HepG2 (cell line): ENCODE measurements at regions not wholly inside any gene's neighbourhood (a gene's known extent, or its start where the extent isn't known, plus 50 kb on each side); places are given as distances from the start of the nearest gene placed in this dataset.
A peak's percentile ranks its signal among the peaks of the same experiment; 100 is the strongest.

Experiments used
- DNMT1 ChIP-seq: sonication (generic); formaldehyde crosslinking; IDR thresholded peaks from 2 replicates; pipeline ENCODE4 v1.5.1; 2020; ENCODE audit warnings: mild to moderate bottlenecking, missing genetic modification reagents
- EP300 ChIP-seq, 3 experiments: sonication (generic) in 1 of 3; formaldehyde crosslinking in 1 of 3; IDR thresholded peaks; 2 replicates each; pipeline versions ENCODE4 v1.5.1 to v1.6.1; 2011 to 2020; ENCODE audit warnings: low read depth in 2 of 3, low read length in 2 of 3, borderline replicate concordance in 1 of 3, improper control_type of control experiment in 1 of 3, mild to moderate bottlenecking in 1 of 3, missing genetic modification reagents in 1 of 3, moderate library complexity in 1 of 3
- HDAC2 ChIP-seq: sonication (generic); formaldehyde crosslinking; IDR thresholded peaks from 2 replicates; pipeline ENCODE4 v1.4.0; 2020; ENCODE audit warnings: missing genetic modification reagents
- IKZF1 ChIP-seq: fragments of 450-650 bp; IDR thresholded peaks from 2 replicates; pipeline ENCODE4 v1.7.1; 2016
- MED13 ChIP-seq: sonication (generic); formaldehyde crosslinking; IDR thresholded peaks from 2 replicates; pipeline ENCODE4 v1.5.0; 2020; ENCODE audit warnings: missing genetic modification reagents
- MLLT10 ChIP-seq: sonication (generic); formaldehyde crosslinking; IDR thresholded peaks from 2 replicates; pipeline ENCODE4 v1.4.0; 2020; ENCODE audit warnings: missing genetic modification reagents
- NAIF1 ChIP-seq: sonication (generic); formaldehyde crosslinking; IDR thresholded peaks from 2 replicates; pipeline ENCODE4 v1.5.0; 2020; ENCODE audit warnings: mild to moderate bottlenecking, missing genetic modification reagents, borderline replicate concordance
- NR2F1 ChIP-seq, 2 experiments: fragments of 450-650 bp in 1 of 2; formaldehyde crosslinking in 1 of 2; IDR thresholded peaks; 2 replicates each; pipeline versions ENCODE4 v1.5.0 to v1.6.1; 2016 to 2020; ENCODE audit warnings: mild to moderate bottlenecking in 1 of 2, missing compliant biosample characterization in 1 of 2, missing genetic modification reagents in 1 of 2, moderate library complexity in 1 of 2
- ZBTB26 ChIP-seq: IDR thresholded peaks from 2 replicates; pipeline ENCODE4 v1.6.1; 2016; ENCODE audit warnings: missing compliant biosample characterization, missing genetic modification reagents, borderline replicate concordance
- ZBTB7A ChIP-seq: sonication (generic); formaldehyde crosslinking; IDR thresholded peaks from 2 replicates; pipeline ENCODE4 v1.8.0; 2022; ENCODE audit warnings: mild to moderate bottlenecking, missing genetic modification reagents
- ZFP62 ChIP-seq: sonication (generic); formaldehyde crosslinking; IDR thresholded peaks from 2 replicates; pipeline ENCODE4 v1.4.0; 2020; ENCODE audit warnings: missing genetic modification reagents
- ZFX ChIP-seq: sonication (generic); formaldehyde crosslinking; IDR thresholded peaks from 2 replicates; pipeline ENCODE4 v1.4.0; 2020; ENCODE audit warnings: mild to moderate bottlenecking, low read depth, missing genetic modification reagents, moderate library complexity
- ZNF232 ChIP-seq: sonication (generic); formaldehyde crosslinking; IDR thresholded peaks from 2 replicates; pipeline ENCODE4 v1.4.0; 2020; ENCODE audit warnings: missing genetic modification reagents, borderline replicate concordance
- ZNF264 ChIP-seq: sonication (generic); formaldehyde crosslinking; IDR thresholded peaks from 2 replicates; pipeline ENCODE4 v1.4.0; 2020; ENCODE audit warnings: missing genetic modification reagents
- ZNF281 ChIP-seq: sonication (generic); formaldehyde crosslinking; IDR thresholded peaks from 2 replicates; pipeline ENCODE4 v1.4.0; 2020; ENCODE audit warnings: missing genetic modification reagents, borderline replicate concordance
- ZNF282 ChIP-seq: fragments of 450-650 bp; IDR thresholded peaks from 2 replicates; pipeline ENCODE4 v1.6.1; 2018; ENCODE audit not compliant: partially characterized antibody
- TF ChIP-seq, protein P1 (sequence below): sonication (generic); formaldehyde crosslinking; IDR thresholded peaks from 2 replicates; pipeline ENCODE4 v1.8.0; 2022; ENCODE audit warnings: missing genetic modification reagents, mild to moderate bottlenecking, inconsistent platforms, borderline replicate concordance
- TF ChIP-seq, protein P2 (sequence below): sonication (generic); formaldehyde crosslinking; IDR thresholded peaks from 2 replicates; pipeline ENCODE4 v1.8.0; 2022; ENCODE audit warnings: mild to moderate bottlenecking, missing genetic modification reagents; ENCODE audit not compliant: insufficient replicate concordance
- TF ChIP-seq, protein P3 (sequence below): sonication (generic); formaldehyde crosslinking; IDR thresholded peaks from 2 replicates; pipeline ENCODE4 v1.5.0; 2020; ENCODE audit warnings: missing genetic modification reagents

DNA sequence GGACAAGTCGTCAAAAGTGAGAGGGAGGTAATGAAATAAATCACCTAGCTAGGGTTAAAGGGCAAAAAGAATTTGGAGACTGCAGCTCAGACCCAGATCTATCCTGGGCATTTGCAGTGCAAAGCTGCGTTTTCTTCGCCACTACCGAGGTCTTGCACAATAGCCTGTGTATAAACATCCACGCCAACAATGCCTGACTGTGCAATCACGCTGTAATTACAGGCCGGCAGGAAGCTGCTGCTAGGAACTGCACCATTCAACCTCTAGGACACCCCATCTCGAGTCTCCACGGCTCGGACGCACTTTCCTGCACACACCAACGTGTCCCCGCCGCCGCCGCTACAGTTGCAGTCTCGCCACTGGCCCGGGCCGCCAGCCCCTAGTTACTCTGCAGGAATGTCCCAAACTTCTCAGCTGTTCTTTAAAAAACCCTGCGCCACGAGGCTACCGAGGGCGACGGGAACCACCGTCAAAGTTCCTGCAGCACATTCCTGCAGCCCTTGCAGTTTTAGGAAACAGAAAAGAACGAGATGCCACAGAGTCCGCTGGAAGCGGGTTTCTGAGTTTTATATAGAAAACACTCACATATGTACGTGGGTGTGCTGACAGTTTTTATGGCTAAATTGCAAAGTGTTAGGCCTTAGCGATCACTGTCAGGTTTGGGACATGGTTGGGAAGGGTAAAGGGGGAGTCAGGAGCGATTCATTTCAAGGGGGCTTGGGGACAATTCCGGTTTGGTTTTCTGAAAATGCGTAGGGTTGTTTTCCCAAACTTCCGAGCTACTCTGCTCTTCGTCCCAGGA is 65.6 kb upstream of the PTGR2 start (continued):
- peak; percentile 77 for TF ChIP-seq ZFX (CRISPR knock-in tag)
- peak; percentile 94 for TF ChIP-seq HDAC2 (CRISPR knock-in tag)
- TF ChIP-seq ZNF264 (CRISPR knock-in tag) = peak; percentile 72; the same call in 1 of the 2 replicates
- TF ChIP-seq, protein P1, sequence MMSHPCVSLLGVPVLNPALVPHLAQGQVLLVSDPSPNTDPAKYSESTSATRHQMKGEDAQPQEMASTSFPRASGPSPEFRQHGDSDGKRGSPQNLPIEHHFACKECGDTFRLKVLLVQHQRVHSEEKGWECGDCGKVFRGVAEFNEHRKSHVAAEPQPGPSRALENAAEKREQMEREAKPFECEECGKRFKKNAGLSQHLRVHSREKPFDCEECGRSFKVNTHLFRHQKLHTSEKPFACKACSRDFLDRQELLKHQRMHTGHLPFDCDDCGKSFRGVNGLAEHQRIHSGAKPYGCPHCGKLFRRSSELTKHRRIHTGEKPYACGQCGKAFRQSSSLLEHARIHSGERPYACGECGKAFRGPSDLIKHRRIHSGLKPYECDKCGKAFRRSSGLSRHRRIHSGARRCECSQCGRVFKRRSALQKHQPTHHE = no peak
- TF ChIP-seq ZBTB7A (CRISPR knock-in tag) = no peak; the same call in 1 of the 2 replicates
- peak; percentile 81 to 87; a peak in 3 of 4 replicates for TF ChIP-seq EP300 (IDR thresholded peaks at IDR 0.05; ENCODE audit: low read depth in 2 of 2, low read length in 2 of 2)
- TF ChIP-seq EP300 (CRISPR knock-in tag; IDR thresholded peaks at IDR 0.05; ENCODE audit: borderline replicate concordance) = peak; percentile 72
- TF ChIP-seq ZNF232 = peak; percentile 68; the same call in 1 of the 2 replicates
- peak; percentile 60 for TF ChIP-seq ZNF281 (CRISPR knock-in tag)
- TF ChIP-seq IKZF1 = no peak
- no peak for TF ChIP-seq DNMT1
- TF ChIP-seq NAIF1 (CRISPR knock-in tag) = no peak; the same call in 1 of the 2 replicates
- no peak for TF ChIP-seq ZNF282
- no peak for TF ChIP-seq MED13 (CRISPR knock-in tag)
- TF ChIP-seq MLLT10 (CRISPR knock-in tag) = no peak
- peak; percentile 49; the same call in 1 of the 2 replicates for TF ChIP-seq ZBTB26 (CRISPR knock-in tag)
- TF ChIP-seq NR2F1 (CRISPR knock-in tag; IDR thresholded peaks at IDR 0.05) = peak; percentile 47 to 71; a peak in 3 of 4 replicates
- no peak for TF ChIP-seq ZFP62 (CRISPR knock-in tag)
- TF ChIP-seq, protein P2, sequence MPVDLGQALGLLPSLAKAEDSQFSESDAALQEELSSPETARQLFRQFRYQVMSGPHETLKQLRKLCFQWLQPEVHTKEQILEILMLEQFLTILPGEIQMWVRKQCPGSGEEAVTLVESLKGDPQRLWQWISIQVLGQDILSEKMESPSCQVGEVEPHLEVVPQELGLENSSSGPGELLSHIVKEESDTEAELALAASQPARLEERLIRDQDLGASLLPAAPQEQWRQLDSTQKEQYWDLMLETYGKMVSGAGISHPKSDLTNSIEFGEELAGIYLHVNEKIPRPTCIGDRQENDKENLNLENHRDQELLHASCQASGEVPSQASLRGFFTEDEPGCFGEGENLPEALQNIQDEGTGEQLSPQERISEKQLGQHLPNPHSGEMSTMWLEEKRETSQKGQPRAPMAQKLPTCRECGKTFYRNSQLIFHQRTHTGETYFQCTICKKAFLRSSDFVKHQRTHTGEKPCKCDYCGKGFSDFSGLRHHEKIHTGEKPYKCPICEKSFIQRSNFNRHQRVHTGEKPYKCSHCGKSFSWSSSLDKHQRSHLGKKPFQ (CRISPR knock-in tag) = no peak
- TF ChIP-seq, protein P3, sequence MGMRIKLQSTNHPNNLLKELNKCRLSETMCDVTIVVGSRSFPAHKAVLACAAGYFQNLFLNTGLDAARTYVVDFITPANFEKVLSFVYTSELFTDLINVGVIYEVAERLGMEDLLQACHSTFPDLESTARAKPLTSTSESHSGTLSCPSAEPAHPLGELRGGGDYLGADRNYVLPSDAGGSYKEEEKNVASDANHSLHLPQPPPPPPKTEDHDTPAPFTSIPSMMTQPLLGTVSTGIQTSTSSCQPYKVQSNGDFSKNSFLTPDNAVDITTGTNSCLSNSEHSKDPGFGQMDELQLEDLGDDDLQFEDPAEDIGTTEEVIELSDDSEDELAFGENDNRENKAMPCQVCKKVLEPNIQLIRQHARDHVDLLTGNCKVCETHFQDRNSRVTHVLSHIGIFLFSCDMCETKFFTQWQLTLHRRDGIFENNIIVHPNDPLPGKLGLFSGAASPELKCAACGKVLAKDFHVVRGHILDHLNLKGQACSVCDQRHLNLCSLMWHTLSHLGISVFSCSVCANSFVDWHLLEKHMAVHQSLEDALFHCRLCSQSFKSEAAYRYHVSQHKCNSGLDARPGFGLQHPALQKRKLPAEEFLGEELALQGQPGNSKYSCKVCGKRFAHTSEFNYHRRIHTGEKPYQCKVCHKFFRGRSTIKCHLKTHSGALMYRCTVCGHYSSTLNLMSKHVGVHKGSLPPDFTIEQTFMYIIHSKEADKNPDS = no peak
